Breast epithelium (tissue), 3 donors: ENCODE measurements at regions not wholly inside any gene's neighbourhood (a gene's known extent, or its start where the extent isn't known, plus 50 kb on each side); places are given as distances from the start of the nearest gene placed in this dataset.

ENCODE experiments used
- POLR2A ChIP-seq: fragments of 450-650 bp; IDR thresholded peaks from one replicate; pipeline ENCODE4 v1.6.1; 2016; ENCODE audit warnings: antibody characterized with exemption, mild to moderate bottlenecking, moderate library complexity
- POLR2AphosphoS5 ChIP-seq, 3 donors: sonication (generic); formaldehyde crosslinking; IDR thresholded peaks; one replicate each; pipeline ENCODE4 v1.6.1; 2017; ENCODE audit warnings: antibody characterized with exemption in 3 of 3
- TF ChIP-seq, protein P1 (sequence below), 3 donors: fragments of 450-650 bp; IDR thresholded peaks; one replicate each; pipeline ENCODE4 v1.5.1; 2016 to 2017; ENCODE audit warnings: antibody characterized with exemption in 3 of 3, mild to moderate bottlenecking in 3 of 3, moderate library complexity in 3 of 3

DNA sequence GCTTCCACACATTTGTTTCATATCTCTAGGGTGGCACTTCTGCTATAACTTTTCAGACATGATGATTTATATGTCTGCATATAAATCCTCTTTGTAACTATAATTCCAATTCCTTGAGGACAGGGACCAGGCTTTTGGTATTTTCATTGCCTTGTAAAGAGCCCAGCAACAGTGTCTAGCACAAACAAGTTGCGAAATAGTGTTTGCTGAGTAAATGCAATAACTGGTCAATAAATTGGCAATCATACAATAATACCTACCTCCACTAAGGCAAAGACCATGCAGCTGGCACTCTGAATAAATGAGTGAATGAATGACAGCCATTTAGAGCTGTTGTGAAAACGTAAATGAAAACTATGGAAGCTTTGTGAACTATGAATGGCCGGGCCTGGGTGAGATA, 564.0 kb upstream of the ZNF462 start:
- TF ChIP-seq POLR2AphosphoS5 (IDR thresholded peaks at IDR 0.05) (no peak), POLR2A (no peak)
- TF ChIP-seq, protein P1, sequence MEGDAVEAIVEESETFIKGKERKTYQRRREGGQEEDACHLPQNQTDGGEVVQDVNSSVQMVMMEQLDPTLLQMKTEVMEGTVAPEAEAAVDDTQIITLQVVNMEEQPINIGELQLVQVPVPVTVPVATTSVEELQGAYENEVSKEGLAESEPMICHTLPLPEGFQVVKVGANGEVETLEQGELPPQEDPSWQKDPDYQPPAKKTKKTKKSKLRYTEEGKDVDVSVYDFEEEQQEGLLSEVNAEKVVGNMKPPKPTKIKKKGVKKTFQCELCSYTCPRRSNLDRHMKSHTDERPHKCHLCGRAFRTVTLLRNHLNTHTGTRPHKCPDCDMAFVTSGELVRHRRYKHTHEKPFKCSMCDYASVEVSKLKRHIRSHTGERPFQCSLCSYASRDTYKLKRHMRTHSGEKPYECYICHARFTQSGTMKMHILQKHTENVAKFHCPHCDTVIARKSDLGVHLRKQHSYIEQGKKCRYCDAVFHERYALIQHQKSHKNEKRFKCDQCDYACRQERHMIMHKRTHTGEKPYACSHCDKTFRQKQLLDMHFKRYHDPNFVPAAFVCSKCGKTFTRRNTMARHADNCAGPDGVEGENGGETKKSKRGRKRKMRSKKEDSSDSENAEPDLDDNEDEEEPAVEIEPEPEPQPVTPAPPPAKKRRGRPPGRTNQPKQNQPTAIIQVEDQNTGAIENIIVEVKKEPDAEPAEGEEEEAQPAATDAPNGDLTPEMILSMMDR (IDR thresholded peaks at IDR 0.05) = no peak
